Nephron progenitor cell (in vitro differentiated cells): ENCODE measurements at regions not wholly inside any gene's neighbourhood (a gene's known extent, or its start where the extent isn't known, plus 50 kb on each side); places are given as distances from the start of the nearest gene placed in this dataset.
"Not testable (repeated sequence)": the region's sequence is repeated elsewhere in the genome, so short reads cannot be mapped to it uniquely, and the experiment has no call there.

Experiments used
- DNase-seq: peaks from one replicate; pipeline ENCODE4 v3.0.0; 2021
- H3K27ac Mint-ChIP-seq: 2 replicates; pipeline ENCODE4 v1.8.0; 2021; ENCODE audit warnings: mild to moderate bottlenecking, moderate library complexity, mixed read lengths
- H3K27me3 Mint-ChIP-seq: 2 replicates; pipeline ENCODE4 v1.8.0; 2021; ENCODE audit warnings: mild to moderate bottlenecking, low read depth, mixed read lengths; ENCODE audit not compliant: poor library complexity
- H3K36me3 Mint-ChIP-seq: 2 replicates; pipeline ENCODE4 v1.8.0; 2021; ENCODE audit warnings: low read depth, mixed read lengths
- H3K4me1 Mint-ChIP-seq: 2 replicates; pipeline ENCODE4 v1.8.0; 2021; ENCODE audit warnings: mixed read lengths
- H3K4me3 Mint-ChIP-seq: 2 replicates; pipeline ENCODE4 v1.8.0; 2021; ENCODE audit warnings: mild to moderate bottlenecking, moderate library complexity, mixed read lengths
- H3K9me3 Mint-ChIP-seq: 2 replicates; pipeline ENCODE4 v1.8.0; 2021; ENCODE audit warnings: mild to moderate bottlenecking, moderate library complexity, mixed read lengths
- TF ChIP-seq, protein P1 (sequence below): fragments of 200-600 bp; sonication (generic); IDR thresholded peaks from 2 replicates; pipeline ENCODE4 v1.5.0; 2021; ENCODE audit warnings: antibody characterized with exemption

DNA sequence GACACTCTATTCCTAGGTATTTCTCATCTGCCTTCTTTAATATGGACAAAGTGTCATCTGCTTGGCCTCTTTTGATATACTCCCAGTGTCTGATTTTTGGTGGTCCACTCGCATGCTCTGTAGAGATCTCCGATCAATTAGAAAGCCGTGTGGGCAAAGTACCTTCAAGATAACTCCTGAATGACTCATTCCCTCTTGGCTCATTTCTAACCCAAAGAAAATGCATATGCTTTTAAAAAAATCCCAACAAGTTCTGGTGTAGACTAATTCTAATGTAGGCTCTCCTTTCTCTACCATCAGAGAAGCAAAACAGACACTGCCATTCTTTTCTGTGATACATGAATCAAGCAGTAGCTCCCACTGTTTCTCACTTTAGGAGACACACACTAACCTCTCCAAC, 714.9 kb upstream of the ADGRL3 start:
- no peak for DNase-seq
- Mint-ChIP-seq H3K27ac (no peak overlapping the region), H3K36me3 (no peaks in the 10 kb centered on the region), H3K27me3 (peaks cover 3% of the 10 kb centered on the region), H3K4me1 (no peaks in the 10 kb centered on the region), H3K9me3 (no peaks in the 10 kb centered on the region), H3K4me3 (no peak overlapping the region)
- TF ChIP-seq, protein P1, sequence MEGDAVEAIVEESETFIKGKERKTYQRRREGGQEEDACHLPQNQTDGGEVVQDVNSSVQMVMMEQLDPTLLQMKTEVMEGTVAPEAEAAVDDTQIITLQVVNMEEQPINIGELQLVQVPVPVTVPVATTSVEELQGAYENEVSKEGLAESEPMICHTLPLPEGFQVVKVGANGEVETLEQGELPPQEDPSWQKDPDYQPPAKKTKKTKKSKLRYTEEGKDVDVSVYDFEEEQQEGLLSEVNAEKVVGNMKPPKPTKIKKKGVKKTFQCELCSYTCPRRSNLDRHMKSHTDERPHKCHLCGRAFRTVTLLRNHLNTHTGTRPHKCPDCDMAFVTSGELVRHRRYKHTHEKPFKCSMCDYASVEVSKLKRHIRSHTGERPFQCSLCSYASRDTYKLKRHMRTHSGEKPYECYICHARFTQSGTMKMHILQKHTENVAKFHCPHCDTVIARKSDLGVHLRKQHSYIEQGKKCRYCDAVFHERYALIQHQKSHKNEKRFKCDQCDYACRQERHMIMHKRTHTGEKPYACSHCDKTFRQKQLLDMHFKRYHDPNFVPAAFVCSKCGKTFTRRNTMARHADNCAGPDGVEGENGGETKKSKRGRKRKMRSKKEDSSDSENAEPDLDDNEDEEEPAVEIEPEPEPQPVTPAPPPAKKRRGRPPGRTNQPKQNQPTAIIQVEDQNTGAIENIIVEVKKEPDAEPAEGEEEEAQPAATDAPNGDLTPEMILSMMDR = no peak

- not testable (repeated sequence) for H3K27me3 Mint-ChIP-seq, H3K9me3 Mint-ChIP-seq, H3K4me3 Mint-ChIP-seq, DNase-seq, H3K4me1 Mint-ChIP-seq, H3K36me3 Mint-ChIP-seq
- peak overlapping the region; percentile 60 for H3K27ac Mint-ChIP-seq
These were observed 712.9 kb upstream of the ADGRL3 start for GRCh38 chr4:60487118-60487761.

DNA sequence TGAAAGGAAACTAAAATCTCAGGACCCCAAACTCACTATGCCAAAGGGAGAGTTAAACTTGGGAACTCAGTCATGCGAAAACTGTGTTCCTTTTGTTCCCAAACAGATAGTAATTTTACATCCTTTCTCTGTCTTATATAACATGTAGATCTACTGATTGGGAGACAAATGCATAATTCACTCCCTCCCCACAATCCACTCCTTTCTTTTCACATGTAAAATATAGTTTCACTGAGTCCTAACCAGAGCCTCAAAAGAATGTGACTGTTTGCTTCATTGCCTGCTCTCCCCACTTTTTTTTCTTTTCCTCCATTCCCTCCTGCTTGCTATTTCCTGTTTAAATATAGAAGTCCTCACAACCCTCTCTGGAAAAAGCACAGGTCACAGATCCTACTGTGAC, 699.3 kb upstream of the ADGRL3 start:
- Mint-ChIP-seq H3K27ac (peak overlapping the region; percentile 72), H3K27me3 (peaks cover 8% of the 10 kb centered on the region), H3K4me3 (no peak overlapping the region), H3K4me1 (peaks cover 7% of the 10 kb centered on the region), H3K36me3 (no peaks in the 10 kb centered on the region), H3K9me3 (no peaks in the 10 kb centered on the region)
- TF ChIP-seq, protein P1 = no peak
- DNase-seq = no peak

DNA sequence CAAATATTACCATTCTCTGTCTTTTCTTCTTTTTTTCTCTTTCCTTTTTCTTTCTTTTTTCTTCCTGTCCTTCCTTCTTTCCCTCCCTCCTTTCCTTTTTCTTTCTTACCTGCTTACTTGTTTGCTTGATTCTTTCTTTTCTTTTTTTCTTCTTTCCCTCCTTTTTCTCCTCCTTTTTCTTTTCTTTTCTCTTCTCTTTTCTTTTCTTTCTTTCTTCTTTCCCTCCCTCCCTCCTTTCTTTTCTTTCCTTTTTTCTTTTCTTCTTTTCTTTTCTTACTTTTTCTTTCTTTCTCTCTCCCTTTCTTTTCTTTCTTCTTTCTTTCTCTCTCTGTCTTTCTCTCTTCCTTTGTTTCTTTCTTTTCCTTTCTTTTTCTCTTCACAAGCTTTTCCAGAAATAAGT, 697.4 kb upstream of the ADGRL3 start:
- peaks cover 7% of the 10 kb centered on the region for H3K4me1 Mint-ChIP-seq
- TF ChIP-seq, protein P1 = no peak
- no peak overlapping the region for H3K4me3 Mint-ChIP-seq
- H3K36me3 Mint-ChIP-seq = no peaks in the 10 kb centered on the region
- peaks cover 8% of the 10 kb centered on the region for H3K27me3 Mint-ChIP-seq
- no peak for DNase-seq
- H3K27ac Mint-ChIP-seq = no peak overlapping the region
- H3K9me3 Mint-ChIP-seq = no peaks in the 10 kb centered on the region

DNA sequence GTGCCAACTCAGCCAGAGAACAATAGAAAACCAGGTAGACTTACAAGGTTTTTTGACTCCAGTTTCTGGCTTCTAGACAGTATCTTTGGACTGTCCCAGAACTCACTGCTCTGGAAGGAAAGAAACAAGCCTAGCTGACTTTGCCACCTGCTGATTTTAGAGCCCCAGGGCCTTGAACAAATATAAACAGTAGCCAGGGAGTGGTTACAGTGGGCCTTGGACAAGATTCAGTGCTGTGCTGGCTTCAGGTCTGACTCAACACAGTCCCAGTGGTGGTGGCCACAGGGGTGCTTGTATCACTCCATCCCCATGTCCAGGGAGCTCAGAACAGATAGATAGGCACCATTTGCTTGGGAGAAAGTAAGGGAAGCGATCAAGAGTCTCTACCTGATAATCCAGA, 694.1 kb upstream of the ADGRL3 start:
- DNase-seq = no peak
- Mint-ChIP-seq H3K4me1 (peaks cover 2% of the 10 kb centered on the region), H3K27me3 (peaks cover 8% of the 10 kb centered on the region), H3K4me3 (no peak overlapping the region), H3K36me3 (no peaks in the 10 kb centered on the region), H3K9me3 (peaks cover 3% of the 10 kb centered on the region), H3K27ac (no peak overlapping the region)
- TF ChIP-seq, protein P1 = no peak

DNA sequence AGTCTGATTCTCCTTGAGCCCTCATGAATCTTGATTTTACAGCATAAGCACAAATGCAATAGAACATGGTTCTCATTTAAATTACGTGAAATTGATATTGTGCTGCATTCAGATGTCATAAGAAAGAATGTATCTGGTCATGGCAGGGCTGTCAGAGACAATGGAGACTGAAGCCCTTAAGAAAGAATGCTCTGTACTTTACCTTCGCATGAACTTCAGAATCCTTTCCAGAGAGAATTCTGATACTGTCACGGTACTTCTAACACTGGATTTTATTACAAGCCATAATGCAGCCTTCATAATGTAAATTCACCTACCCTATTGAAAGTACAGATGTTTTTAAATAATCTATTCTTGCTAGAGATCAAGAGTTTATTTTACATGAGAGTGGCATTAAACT, 677.9 kb upstream of the ADGRL3 start:
- Mint-ChIP-seq H3K27me3 (no peaks in the 10 kb centered on the region), H3K36me3 (no peaks in the 10 kb centered on the region), H3K9me3 (no peaks in the 10 kb centered on the region), H3K4me1 (no peaks in the 10 kb centered on the region), H3K4me3 (no peak overlapping the region), H3K27ac (no peak overlapping the region)
- DNase-seq = no peak
- TF ChIP-seq, protein P1 = no peak
